ENCODE measurements at regions not wholly inside any gene's neighbourhood (a gene's known extent, or its start where the extent isn't known, plus 50 kb on each side); places are given as distances from the start of the nearest gene placed in this dataset.

DNA sequence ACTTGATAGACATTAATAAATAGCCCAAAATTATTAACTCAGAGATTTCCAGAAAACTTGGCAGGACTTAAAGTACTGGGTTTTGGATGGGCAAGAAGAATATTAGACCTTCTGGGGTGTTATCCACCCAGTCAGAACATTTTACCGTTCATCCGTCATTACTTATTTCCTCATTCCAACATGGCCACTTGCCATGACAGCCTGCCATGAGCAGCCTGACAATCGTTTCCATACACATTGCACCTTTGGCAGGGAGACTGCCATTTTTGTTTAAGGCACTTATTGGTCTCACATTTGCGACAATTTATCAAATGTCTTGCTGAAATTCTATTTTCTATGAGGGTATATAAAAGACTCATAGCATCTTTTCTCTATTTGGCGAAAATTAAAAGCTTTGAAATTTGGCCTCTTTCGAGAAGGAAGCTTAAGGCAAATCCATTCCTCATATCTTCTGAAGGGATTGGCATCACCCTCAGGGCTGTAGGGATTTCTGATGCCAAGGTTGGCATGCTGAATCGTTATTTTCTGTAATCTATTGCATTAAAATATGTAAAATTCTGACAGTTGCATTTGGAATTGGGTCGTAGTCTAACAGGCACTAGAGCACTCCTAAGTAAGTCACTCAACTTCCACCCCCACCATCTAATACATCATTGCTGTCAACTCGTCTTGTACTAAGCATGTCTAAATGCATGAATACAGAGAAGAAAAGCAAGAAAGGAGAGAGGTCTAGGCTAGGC, 406.3 kb upstream of the PIK3C3 start:
- ChIA-PET CTCF (ENCODE audit: partially characterized antibody) (interaction anchor here (1.6 kb wide), 1 partner anchor 17 kb away, joined by 3 read pairs; no protein-coding TSS in a partner anchor), POLR2A (ENCODE audit: partially characterized antibody) (no interaction called here)
- FAIRE-seq, result no peak
- no peak overlapping the region for H2BK12ac ChIP-seq (ENCODE audit: low read depth, low read length)
- H2BK5ac ChIP-seq (ENCODE audit: low read depth, low read length), result no peak overlapping the region
- no peak overlapping the region for H3K9ac ChIP-seq (replicated peaks in 1 of 4; ENCODE audit: extremely low read depth in 1 of 4, low read depth in 3 of 4, low read length in 3 of 4)
- H3K27me3 ChIP-seq (replicated peaks in 1 of 4; ENCODE audit: control insufficient read depth in 3 of 4, extremely low read depth in 1 of 4, insufficient read depth in 3 of 4, low read length in 3 of 4), result no peaks in the 10 kb centered on the region
- TF ChIP-seq TCF12 (IDR thresholded peaks at IDR 0.05; ENCODE audit: low read depth, low read length) (no peak), ASH2L (IDR thresholded peaks at IDR 0.05; ENCODE audit: low read length) (no peak), SP4 (IDR thresholded peaks at IDR 0.05; ENCODE audit: low read length) (no peak), KDM5A (IDR thresholded peaks at IDR 0.05; ENCODE audit: low read length) (no peak), CBX8 (IDR thresholded peaks at IDR 0.05; ENCODE audit: borderline replicate concordance, low read depth, low read length) (no peak), JUN (IDR thresholded peaks at IDR 0.05; ENCODE audit: low read depth, low read length) (no peak)
- H3K79me2 ChIP-seq (ENCODE audit: control insufficient read depth in 1 of 2, insufficient read depth in 2 of 2, low read length in 2 of 2), result no peaks in the 10 kb centered on the region
- no peaks in the 10 kb centered on the region for H3K9me3 ChIP-seq (ENCODE audit: insufficient read depth in 2 of 2, low read depth in 1 of 2, low read length in 1 of 2)
- no peak overlapping the region for H2AFZ ChIP-seq (ENCODE audit: low read length)
- H3K4me2 ChIP-seq (ENCODE audit: insufficient read depth in 1 of 2, low read depth in 2 of 2, low read length in 2 of 2), result no peak overlapping the region
- H3K36me3 ChIP-seq (ENCODE audit: control insufficient read depth in 2 of 4, insufficient read depth in 4 of 4, low read length in 3 of 4), result no peaks in the 10 kb centered on the region
- H2AK5ac ChIP-seq (ENCODE audit: low read depth, low read length), result no peak overlapping the region
- H2BK20ac ChIP-seq (ENCODE audit: low read length), result no peak overlapping the region
- H3K79me1 ChIP-seq (ENCODE audit: low read depth, low read length), result no peaks in the 10 kb centered on the region
- no peak overlapping the region for H3K18ac ChIP-seq (ENCODE audit: extremely low read depth, low read length)
- no peak overlapping the region for H3K14ac ChIP-seq (ENCODE audit: insufficient read length)
- no peak overlapping the region for H3K23ac ChIP-seq (ENCODE audit: insufficient read length)
- no peaks in the 10 kb centered on the region; the same call in 1 of the 2 replicates for H3K23me2 ChIP-seq (ENCODE audit: low read depth, low read length)
- H3K4ac ChIP-seq (replicated peaks; ENCODE audit: insufficient read length, low read depth, low read length), result no peak overlapping the region
- whole genome bisulfite sequencing, 2 experiments (ENCODE audit: extremely low coverage in 1 of 2, insufficient coverage in 1 of 2, insufficient read length in 1 of 2, insufficient replicate concordance in 2 of 2, low coverage in 1 of 2, low lambda C conversion rate in 2 of 2, missing lambda C conversion rate in 1 of 2), result 94% methylated on average over 9 of the region's 9 CpGs; no CpG with 5 or more reads in 1 of the 2 experiments
- no peak overlapping the region for H2BK120ac ChIP-seq (replicated peaks; ENCODE audit: low read depth, low read length)
- H2BK15ac ChIP-seq (ENCODE audit: low read length), result no peak overlapping the region
- no peak overlapping the region for H3K56ac ChIP-seq (replicated peaks; ENCODE audit: insufficient read length, low read depth, low read length)
- H4K91ac ChIP-seq (replicated peaks; ENCODE audit: insufficient read length, low read length), result no peak overlapping the region
- no peaks in the 10 kb centered on the region for H3K4me1 ChIP-seq (replicated peaks in 1 of 4; ENCODE audit: control insufficient read depth in 3 of 4, insufficient read depth in 4 of 4, low read length in 3 of 4)
- H3K4me3 ChIP-seq (ENCODE audit: extremely low read depth in 1 of 4, insufficient read depth in 2 of 4, low read depth in 3 of 4, low read length in 4 of 4), result no peak overlapping the region
- H4K5ac ChIP-seq (ENCODE audit: insufficient read length, low read depth, low read length), result no peak overlapping the region
- no peak for DNase-seq (ENCODE audit: low read depth in 1 of 2, low spot score in 2 of 2)
- no peak overlapping the region for H3K27ac ChIP-seq (ENCODE audit: low read depth, low read length)
- H4K20me1 ChIP-seq (replicated peaks in 1 of 2; ENCODE audit: control insufficient read depth in 1 of 2, insufficient read depth in 2 of 2, low read length in 2 of 2), result no peaks in the 10 kb centered on the region
- no peak overlapping the region for H4K8ac ChIP-seq (ENCODE audit: extremely low read depth, insufficient read depth, low read length)

All from H1 (cell line).